Natural killer cell (primary cell): ENCODE measurements at regions not wholly inside any gene's neighbourhood (a gene's known extent, or its start where the extent isn't known, plus 50 kb on each side); places are given as distances from the start of the nearest gene placed in this dataset.

Experiments
- ATAC-seq, 3 donors: fragments of 150-1000 bp in 2 of 3; fragments of 200-7000 bp in 1 of 3; cut with Tn5 transposase; 1 replicate in 1 of 3; 2 replicates in 2 of 3; pipeline ENCODE4 v1.10.0; 2021; ENCODE audit warnings: mild to moderate bottlenecking in 2 of 3, moderate library complexity in 2 of 3
- DNase-seq, 2 donors: peaks; one replicate each; pipeline versions ENCODE4 v3.0.0 to v3.0.0-alpha.2; 2013 to 2021; ENCODE audit warnings: mixed read lengths in 1 of 2
- H3K27ac ChIP-seq: one replicate; pipeline ENCODE4 v1.5.1; 2013; ENCODE audit warnings: mild to moderate bottlenecking, low read length
- H3K27me3 ChIP-seq: one replicate; pipeline ENCODE4 v1.6.1; 2013; ENCODE audit warnings: low read length; ENCODE audit not compliant: control insufficient read depth, insufficient read depth
- H3K36me3 ChIP-seq: one replicate; pipeline ENCODE4 v1.6.1; 2013; ENCODE audit warnings: low read length; ENCODE audit not compliant: control insufficient read depth, insufficient read depth
- H3K4me1 ChIP-seq: one replicate; pipeline ENCODE4 v1.6.1; 2013; ENCODE audit warnings: low read length; ENCODE audit not compliant: control insufficient read depth, insufficient read depth
- H3K4me3 ChIP-seq: one replicate; pipeline ENCODE4 v1.5.1; 2013; ENCODE audit warnings: low read length
- H3K9me3 ChIP-seq: one replicate; pipeline ENCODE4 v1.6.1; 2013; ENCODE audit warnings: low read length; ENCODE audit not compliant: control insufficient read depth, insufficient read depth
- H3K27ac Mint-ChIP-seq, 2 donors: one replicate each; pipeline ENCODE4 v1.8.0; 2022; ENCODE audit warnings: mild to moderate bottlenecking in 2 of 2, mixed read lengths in 2 of 2, moderate library complexity in 1 of 2
- H3K27me3 Mint-ChIP-seq, 2 donors: one replicate each; pipeline ENCODE4 v1.8.0; 2022; ENCODE audit warnings: low read depth in 2 of 2, mixed read lengths in 2 of 2
- H3K36me3 Mint-ChIP-seq: one replicate; pipeline ENCODE4 v1.8.0; 2022; ENCODE audit warnings: mixed read lengths
- H3K4me1 Mint-ChIP-seq, 2 donors: one replicate each; pipeline ENCODE4 v1.8.0; 2022; ENCODE audit warnings: mixed read lengths in 2 of 2
- H3K4me3 Mint-ChIP-seq: one replicate; pipeline ENCODE4 v1.8.0; 2022; ENCODE audit warnings: mild to moderate bottlenecking, moderate library complexity, mixed read lengths
- H3K9me3 Mint-ChIP-seq, 2 donors: one replicate each; pipeline ENCODE4 v1.8.0; 2022; ENCODE audit warnings: mixed read lengths in 2 of 2
- WGBS: methylation state at CpG from one replicate; pipeline ENCODE4 v1.1.7; 2013; ENCODE audit warnings: missing lambda C conversion rate; ENCODE audit not compliant: insufficient coverage; 5-methylcytosine and 5-hydroxymethylcytosine counted together
- intact Hi-C: fragments of 100-400 bp; cut with micrococcal nuclease; formaldehyde crosslinking; loops from one replicate; pipeline ENCODE4 v1.14.2; 2022
- TF ChIP-seq, protein P1 (sequence below): fragments of 200-600 bp; IDR thresholded peaks from one replicate; pipeline ENCODE4 v1.8.0; 2022; ENCODE audit warnings: antibody characterized with exemption

DNA sequence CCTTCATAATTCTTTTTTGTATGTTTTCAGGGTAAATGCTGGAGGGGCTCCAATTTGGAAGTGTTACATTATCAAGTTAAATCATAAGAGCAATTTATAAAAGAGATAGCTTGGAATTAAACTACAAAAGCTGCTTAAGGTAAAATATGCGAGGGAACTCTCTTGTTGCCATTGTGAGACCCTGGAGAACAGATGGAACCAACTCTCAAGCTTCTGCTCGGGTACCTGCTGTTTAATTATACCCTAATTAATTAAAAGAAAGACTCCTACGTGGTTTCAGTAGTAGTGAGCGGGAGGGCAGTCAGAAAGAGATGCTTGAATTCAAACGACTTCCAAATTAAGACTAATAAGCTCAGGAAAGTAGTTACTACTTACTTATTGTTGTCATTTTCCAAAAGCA, 313.1 kb upstream of the TACR3 start:
- H3K36me3 Mint-ChIP-seq = no peaks in the 10 kb centered on the region
- H3K9me3 Mint-ChIP-seq = peaks cover 2 to 3% of the 10 kb centered on the region in 2 donors
- no peaks in the 10 kb centered on the region for H3K4me1 Mint-ChIP-seq
- ATAC-seq (no peak), DNase-seq (no peak)
- H3K27me3 Mint-ChIP-seq = no peaks in the 10 kb centered on the region
- Histone ChIP-seq H3K9me3 (no peaks in the 10 kb centered on the region), H3K4me3 (no peak overlapping the region), H3K4me1 (no peaks in the 10 kb centered on the region), H3K27ac (no peak overlapping the region), H3K36me3 (no peaks in the 10 kb centered on the region), H3K27me3 (no peaks in the 10 kb centered on the region)
- intact Hi-C loops = no loop called here
- H3K4me3 Mint-ChIP-seq = no peak overlapping the region
- TF ChIP-seq, protein P1, sequence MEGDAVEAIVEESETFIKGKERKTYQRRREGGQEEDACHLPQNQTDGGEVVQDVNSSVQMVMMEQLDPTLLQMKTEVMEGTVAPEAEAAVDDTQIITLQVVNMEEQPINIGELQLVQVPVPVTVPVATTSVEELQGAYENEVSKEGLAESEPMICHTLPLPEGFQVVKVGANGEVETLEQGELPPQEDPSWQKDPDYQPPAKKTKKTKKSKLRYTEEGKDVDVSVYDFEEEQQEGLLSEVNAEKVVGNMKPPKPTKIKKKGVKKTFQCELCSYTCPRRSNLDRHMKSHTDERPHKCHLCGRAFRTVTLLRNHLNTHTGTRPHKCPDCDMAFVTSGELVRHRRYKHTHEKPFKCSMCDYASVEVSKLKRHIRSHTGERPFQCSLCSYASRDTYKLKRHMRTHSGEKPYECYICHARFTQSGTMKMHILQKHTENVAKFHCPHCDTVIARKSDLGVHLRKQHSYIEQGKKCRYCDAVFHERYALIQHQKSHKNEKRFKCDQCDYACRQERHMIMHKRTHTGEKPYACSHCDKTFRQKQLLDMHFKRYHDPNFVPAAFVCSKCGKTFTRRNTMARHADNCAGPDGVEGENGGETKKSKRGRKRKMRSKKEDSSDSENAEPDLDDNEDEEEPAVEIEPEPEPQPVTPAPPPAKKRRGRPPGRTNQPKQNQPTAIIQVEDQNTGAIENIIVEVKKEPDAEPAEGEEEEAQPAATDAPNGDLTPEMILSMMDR = no peak
- H3K27ac Mint-ChIP-seq = no peak overlapping the region
- 70% methylated on average over 4 of the region's 5 CpGs for WGBS

DNA sequence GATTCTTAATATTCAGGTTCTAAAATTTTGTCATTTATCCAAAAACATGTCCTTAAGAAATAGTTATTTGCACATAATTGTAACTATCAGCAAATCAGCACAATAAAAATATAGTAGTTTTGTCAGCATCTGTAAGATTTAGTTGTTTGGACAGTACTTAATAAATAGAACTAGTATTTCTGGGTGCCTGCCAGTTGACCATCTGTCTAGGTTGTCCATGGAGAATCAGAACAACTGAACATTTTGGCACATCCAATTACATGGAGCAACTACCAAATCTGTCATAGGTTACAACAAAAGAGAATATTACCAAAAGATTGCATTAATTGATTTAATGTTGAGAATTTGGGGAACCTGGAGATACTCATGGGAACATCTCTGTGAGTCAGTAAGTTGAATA, 305.5 kb upstream of the TACR3 start:
- peaks cover 0 to 17% of the 10 kb centered on the region in 2 donors for H3K9me3 Mint-ChIP-seq
- no peak for DNase-seq
- Histone ChIP-seq H3K27ac (no peak overlapping the region), H3K4me1 (no peaks in the 10 kb centered on the region), H3K9me3 (no peaks in the 10 kb centered on the region), H3K27me3 (no peaks in the 10 kb centered on the region), H3K4me3 (no peak overlapping the region), H3K36me3 (no peaks in the 10 kb centered on the region)
- no peaks in the 10 kb centered on the region for H3K36me3 Mint-ChIP-seq
- intact Hi-C loops = no loop called here
- no peaks in the 10 kb centered on the region for H3K27me3 Mint-ChIP-seq
- no peak overlapping the region for H3K4me3 Mint-ChIP-seq
- TF ChIP-seq, protein P1 = no peak
- no peaks in the 10 kb centered on the region for H3K4me1 Mint-ChIP-seq
- H3K27ac Mint-ChIP-seq = no peak overlapping the region
- ATAC-seq = no peak

DNA sequence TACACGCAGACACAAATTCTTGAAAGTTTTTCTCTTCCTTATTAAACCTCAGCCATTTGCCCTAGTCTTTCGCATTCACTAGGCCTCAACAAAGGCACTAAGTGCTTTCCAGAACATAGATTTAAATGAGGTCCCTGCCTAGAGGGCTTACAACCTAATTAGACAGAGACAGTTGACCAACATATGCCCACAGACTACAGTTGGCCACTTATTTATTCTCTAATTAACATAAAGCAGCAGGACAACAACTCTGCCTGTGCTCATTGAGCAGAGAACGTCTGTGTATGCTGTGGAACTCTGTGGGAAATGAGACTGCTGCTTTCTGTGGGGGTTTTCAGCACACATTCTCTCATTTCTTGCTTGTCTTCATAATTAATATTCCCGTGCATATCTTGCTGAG, 303.0 kb upstream of the TACR3 start:
- Mint-ChIP-seq H3K27me3 (no peaks in the 10 kb centered on the region), H3K36me3 (no peaks in the 10 kb centered on the region), H3K4me1 (no peaks in the 10 kb centered on the region), H3K27ac (no peak overlapping the region), H3K4me3 (no peak overlapping the region), H3K9me3 (peaks cover 0 to 17% of the 10 kb centered on the region in 2 donors)
- 79% methylated on average over 4 of the region's 4 CpGs for WGBS
- DNase-seq (no peak), ATAC-seq (no peak)
- Histone ChIP-seq H3K36me3 (no peaks in the 10 kb centered on the region), H3K9me3 (no peaks in the 10 kb centered on the region), H3K27ac (no peak overlapping the region), H3K4me1 (no peaks in the 10 kb centered on the region), H3K4me3 (no peak overlapping the region), H3K27me3 (no peaks in the 10 kb centered on the region)
- intact Hi-C loops = no loop called here
- TF ChIP-seq, protein P1 = no peak

DNA sequence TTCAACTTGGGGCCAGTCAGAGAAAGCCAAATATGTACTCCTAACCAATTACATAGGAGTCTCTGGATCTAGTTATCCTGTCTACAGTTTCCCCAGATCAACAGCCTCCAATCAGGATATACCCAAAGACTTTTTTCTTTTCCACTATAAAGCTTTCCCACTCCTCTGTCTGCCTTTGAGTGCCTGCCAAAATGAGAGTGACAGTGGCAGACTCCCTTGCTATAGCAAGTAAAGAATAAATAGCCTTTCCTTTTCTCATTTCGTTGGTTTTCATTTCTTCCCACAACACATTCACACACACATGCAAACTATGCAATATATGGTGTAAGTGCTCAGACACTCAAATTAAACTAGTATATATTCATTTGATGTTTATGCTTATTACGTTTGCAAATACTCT, 302.4 kb upstream of the TACR3 start:
- Mint-ChIP-seq H3K36me3 (no peaks in the 10 kb centered on the region), H3K27me3 (no peaks in the 10 kb centered on the region), H3K9me3 (peaks cover 0 to 17% of the 10 kb centered on the region in 2 donors), H3K4me3 (no peak overlapping the region), H3K27ac (no peak overlapping the region), H3K4me1 (no peaks in the 10 kb centered on the region)
- Histone ChIP-seq H3K27ac (no peak overlapping the region), H3K36me3 (no peaks in the 10 kb centered on the region), H3K4me1 (no peaks in the 10 kb centered on the region), H3K4me3 (no peak overlapping the region), H3K9me3 (no peaks in the 10 kb centered on the region), H3K27me3 (no peaks in the 10 kb centered on the region)
- DNase-seq (no peak), ATAC-seq (no peak)
- TF ChIP-seq, protein P1 = no peak
- no CpG with 5 or more reads among the region's 2 CpGs for WGBS
- intact Hi-C loops = no loop called here
